Body of pancreas (tissue), 4 donors: ENCODE measurements at regions not wholly inside any gene's neighbourhood (a gene's known extent, or its start where the extent isn't known, plus 50 kb on each side); places are given as distances from the start of the nearest gene placed in this dataset.

Source experiments
- CTCF ChIP-seq, 7 experiments: fragments of 450-650 bp in 4 of 7; fragments of 200-600 bp in 3 of 7; sonication (generic) in 3 of 7; IDR thresholded peaks; one replicate each; pipeline ENCODE4 v1.5.1; 2016 to 2019; ENCODE audit warnings: antibody characterized with exemption in 7 of 7
- POLR2A ChIP-seq, 3 donors: fragments of 450-650 bp; IDR thresholded peaks; one replicate each; pipeline ENCODE4 v1.6.1; 2016; ENCODE audit warnings: antibody characterized with exemption in 3 of 3, mild to moderate bottlenecking in 2 of 3

DNA sequence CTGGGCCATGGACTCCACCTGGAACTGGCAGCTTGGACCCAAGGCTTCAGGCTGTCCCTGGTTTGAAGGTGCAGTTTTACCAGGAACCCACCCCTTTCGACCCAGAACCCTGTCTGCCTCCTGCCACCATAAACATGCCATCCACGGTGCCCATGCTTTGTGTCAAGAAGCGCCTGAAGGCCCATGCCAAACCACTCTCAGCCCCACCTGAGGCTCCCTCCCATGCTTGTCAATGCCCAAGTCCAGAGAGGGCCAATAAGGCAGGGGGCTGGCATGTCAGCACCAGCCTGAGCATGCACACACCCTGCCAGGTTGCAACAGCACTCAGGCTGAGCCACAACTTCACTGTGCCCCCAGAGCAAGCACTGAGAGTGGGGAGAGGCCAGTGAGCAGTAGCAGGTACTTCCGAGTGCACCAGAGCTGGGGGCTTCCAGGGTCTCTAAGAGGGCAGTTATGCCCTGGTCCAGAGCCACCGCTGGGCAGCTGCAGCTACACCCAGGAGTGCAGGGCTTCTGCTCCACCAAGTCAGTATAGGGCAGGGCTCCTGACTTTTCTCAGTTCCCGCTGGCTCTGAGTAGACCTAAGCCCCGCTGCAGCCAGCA, 1256.0 kb downstream of the AMY1C start:
- TF ChIP-seq CTCF (IDR thresholded peaks at IDR 0.05) (no peak), POLR2A (IDR thresholded peaks at IDR 0.05) (no peak)
